ENCODE measurements at regions not wholly inside any gene's neighbourhood (a gene's known extent, or its start where the extent isn't known, plus 50 kb on each side); places are given as distances from the start of the nearest gene placed in this dataset.

DNA sequence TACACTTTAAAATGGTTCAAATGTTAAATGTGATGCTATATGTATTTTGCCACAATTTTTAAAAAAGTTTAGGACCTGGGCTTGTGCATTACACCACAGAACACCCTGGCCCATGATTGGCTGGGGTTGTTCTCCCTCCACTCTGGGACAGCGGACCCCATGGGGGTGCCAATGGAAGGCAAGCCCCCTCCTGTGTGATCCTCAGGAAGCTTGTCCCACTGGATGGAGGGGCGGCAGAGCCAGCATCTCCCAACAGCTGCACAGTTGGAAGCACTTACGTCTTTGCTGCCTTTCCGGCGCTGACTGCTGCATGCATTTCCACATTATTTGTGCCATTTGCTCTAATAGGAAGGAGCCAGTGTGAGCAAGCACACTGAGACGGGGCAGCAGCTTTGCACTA lies 196.5 kb downstream of the SHANK2 start:
- TF ChIP-seq, protein P1, sequence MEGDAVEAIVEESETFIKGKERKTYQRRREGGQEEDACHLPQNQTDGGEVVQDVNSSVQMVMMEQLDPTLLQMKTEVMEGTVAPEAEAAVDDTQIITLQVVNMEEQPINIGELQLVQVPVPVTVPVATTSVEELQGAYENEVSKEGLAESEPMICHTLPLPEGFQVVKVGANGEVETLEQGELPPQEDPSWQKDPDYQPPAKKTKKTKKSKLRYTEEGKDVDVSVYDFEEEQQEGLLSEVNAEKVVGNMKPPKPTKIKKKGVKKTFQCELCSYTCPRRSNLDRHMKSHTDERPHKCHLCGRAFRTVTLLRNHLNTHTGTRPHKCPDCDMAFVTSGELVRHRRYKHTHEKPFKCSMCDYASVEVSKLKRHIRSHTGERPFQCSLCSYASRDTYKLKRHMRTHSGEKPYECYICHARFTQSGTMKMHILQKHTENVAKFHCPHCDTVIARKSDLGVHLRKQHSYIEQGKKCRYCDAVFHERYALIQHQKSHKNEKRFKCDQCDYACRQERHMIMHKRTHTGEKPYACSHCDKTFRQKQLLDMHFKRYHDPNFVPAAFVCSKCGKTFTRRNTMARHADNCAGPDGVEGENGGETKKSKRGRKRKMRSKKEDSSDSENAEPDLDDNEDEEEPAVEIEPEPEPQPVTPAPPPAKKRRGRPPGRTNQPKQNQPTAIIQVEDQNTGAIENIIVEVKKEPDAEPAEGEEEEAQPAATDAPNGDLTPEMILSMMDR (IDR thresholded peaks at IDR 0.05; ENCODE audit: insufficient read depth, low read depth, low read length) = no peak
- no peak for TF ChIP-seq EZH2 (IDR thresholded peaks at IDR 0.05; ENCODE audit: insufficient read depth, low read length)
